Upper lobe of left lung (tissue), 4 donors: ENCODE measurements at regions not wholly inside any gene's neighbourhood (a gene's known extent, or its start where the extent isn't known, plus 50 kb on each side); places are given as distances from the start of the nearest gene placed in this dataset.

Source experiments
- POLR2A ChIP-seq, 4 donors: fragments of 450-650 bp; IDR thresholded peaks; one replicate each; pipeline ENCODE4 v1.5.1; 2016 to 2017; ENCODE audit warnings: antibody characterized with exemption in 4 of 4, mild to moderate bottlenecking in 2 of 4
- TF ChIP-seq, protein P1 (sequence below), 6 experiments: fragments of 450-650 bp in 4 of 6; fragments of 200-600 bp in 2 of 6; sonication (generic) in 2 of 6; IDR thresholded peaks; one replicate each; pipeline ENCODE4 v1.5.1; 2016 to 2019; ENCODE audit warnings: antibody characterized with exemption in 6 of 6

- TF ChIP-seq, protein P1, sequence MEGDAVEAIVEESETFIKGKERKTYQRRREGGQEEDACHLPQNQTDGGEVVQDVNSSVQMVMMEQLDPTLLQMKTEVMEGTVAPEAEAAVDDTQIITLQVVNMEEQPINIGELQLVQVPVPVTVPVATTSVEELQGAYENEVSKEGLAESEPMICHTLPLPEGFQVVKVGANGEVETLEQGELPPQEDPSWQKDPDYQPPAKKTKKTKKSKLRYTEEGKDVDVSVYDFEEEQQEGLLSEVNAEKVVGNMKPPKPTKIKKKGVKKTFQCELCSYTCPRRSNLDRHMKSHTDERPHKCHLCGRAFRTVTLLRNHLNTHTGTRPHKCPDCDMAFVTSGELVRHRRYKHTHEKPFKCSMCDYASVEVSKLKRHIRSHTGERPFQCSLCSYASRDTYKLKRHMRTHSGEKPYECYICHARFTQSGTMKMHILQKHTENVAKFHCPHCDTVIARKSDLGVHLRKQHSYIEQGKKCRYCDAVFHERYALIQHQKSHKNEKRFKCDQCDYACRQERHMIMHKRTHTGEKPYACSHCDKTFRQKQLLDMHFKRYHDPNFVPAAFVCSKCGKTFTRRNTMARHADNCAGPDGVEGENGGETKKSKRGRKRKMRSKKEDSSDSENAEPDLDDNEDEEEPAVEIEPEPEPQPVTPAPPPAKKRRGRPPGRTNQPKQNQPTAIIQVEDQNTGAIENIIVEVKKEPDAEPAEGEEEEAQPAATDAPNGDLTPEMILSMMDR (IDR thresholded peaks at IDR 0.05) = no peak
- TF ChIP-seq POLR2A (IDR thresholded peaks at IDR 0.05) = no peak
Measured at GRCh38 chr10:2094171-2094570, 356.8 kb upstream of the ADARB2 start.
